GM19372 (cell line): ENCODE measurements at regions not wholly inside any gene's neighbourhood (a gene's known extent, or its start where the extent isn't known, plus 50 kb on each side); places are given as distances from the start of the nearest gene placed in this dataset.
"Not testable (repeated sequence)": the region's sequence is repeated elsewhere in the genome, so short reads cannot be mapped to it uniquely, and the experiment has no call there.

Experiments
- ATAC-seq: cut with Tn5 transposase; IDR thresholded peaks from one replicate; pipeline ENCODE4 v1.9.1; 2021; ENCODE audit warnings: mild to moderate bottlenecking, low read depth, moderate library complexity; ENCODE audit not compliant: unreplicated experiment

DNA sequence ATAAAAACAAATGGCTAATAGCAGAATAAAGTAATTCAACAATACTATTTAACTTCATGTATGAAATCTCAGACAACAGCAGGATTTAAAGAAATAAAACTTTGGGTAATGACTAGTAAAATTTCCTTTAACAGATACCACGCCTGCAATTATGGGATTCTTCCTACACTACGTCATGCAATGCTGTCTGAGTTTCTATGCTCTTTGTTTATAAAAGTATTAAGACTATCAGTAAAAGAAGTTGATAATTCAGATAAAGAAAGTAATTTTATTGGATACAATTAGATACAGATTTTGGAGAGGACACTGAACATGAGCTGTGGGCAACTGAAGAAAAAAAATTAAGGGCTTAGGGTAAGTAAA, 308.4 kb upstream of the LRFN5 start:
- ATAC-seq: no peak

DNA sequence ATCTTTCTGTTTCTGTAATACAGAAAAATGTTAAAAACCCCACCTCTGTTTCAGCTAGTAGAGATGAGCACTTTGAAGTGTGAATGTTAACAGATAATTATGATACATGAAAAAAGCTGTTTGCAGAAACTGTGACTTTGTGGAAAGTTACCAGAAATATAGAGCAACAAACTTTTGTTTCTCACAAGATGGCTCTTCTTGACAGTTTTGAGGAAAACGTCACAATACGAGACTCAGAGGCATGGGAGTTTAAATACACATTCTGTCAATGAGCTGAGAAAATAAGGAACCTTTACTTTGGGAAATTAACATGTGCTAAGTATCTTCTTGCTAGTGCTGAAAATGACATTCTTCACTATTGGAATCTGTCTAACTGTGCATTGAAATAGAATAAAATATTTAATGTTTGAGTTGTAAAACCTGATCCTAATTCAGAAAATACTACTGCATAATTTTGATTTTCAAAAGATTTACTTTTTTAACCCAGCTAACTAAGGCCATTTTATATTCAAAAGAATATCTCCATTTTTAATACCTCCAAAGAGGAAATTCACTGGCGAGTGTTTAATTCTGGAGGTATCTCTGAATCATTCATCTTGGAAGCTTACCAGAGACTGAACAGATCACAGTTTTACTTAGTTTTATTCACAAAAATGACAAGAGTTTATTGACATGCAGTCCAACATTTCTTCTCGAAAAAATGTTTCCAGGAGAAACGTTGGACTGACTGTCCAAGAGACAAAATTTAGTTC, 308.9 kb upstream of the LRFN5 start:
- no peak for ATAC-seq

- ATAC-seq: no peak
Observed at GRCh38 chr14:41295734-41296133, 310.9 kb upstream of the LRFN5 start.

DNA sequence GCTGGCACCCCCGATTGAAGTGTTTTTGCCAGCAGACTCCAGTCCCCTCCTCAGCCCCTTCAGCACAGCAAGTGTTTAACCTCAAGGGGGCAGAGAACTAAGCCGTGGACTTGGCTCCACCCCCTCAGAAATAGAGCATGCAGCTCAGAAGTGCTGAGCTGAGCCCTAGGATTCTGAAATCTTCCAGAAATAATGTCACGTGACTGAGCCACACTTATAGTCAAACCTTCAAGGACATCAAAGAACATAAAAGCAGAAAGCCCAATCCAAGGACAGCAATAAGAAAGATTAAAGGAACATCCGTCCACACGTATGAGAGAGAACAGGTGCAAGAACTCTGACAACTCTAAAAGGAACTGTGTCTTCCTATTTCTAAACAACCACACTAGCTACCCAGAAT, 317.7 kb upstream of the LRFN5 start:
- no peak for ATAC-seq

GRCh38 chr14:41285186-41285748, 321.4 kb upstream of the LRFN5 start:
- no peak for ATAC-seq

GRCh38 chr14:41280745-41281144, 325.9 kb upstream of the LRFN5 start:
- ATAC-seq: no peak

DNA sequence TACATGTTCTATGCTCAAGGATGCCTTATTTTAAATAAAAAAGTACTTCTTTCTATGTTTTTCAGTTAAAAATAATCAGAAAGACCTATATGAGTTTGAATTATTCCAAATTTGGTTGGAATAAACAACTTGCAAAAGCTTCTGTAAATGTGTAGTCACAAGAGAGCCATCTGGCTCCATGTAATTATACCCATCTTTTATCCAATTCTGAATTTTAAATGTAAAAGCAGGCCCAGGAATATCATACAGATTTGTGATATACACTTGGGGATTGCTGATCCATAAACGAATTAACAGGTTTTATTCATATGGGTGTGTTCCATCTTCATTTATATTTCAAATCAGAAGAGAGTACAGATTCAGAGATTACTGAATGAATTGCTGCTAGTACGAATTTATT, 329.2 kb upstream of the LRFN5 start:
- ATAC-seq: no peak

DNA sequence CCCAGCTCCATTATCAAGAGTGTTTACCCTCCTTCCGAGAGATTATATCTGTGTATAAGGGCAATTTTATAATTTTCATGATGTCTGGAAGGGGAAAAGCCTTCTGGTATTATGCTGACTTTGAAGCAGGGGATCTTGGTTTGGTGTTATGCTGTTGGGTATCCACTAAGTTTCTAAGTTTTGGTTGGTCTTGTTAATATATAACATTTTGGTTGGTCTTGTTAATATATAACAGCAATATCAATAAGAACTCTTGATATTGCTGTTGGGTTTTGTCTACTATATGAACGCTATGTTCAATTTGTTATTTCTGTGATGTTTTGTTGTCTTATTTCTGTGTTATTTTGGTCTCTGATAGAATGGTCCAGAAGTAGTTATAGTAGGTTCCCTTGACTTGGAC, 349.2 kb upstream of the LRFN5 start:
- no peak for ATAC-seq

DNA sequence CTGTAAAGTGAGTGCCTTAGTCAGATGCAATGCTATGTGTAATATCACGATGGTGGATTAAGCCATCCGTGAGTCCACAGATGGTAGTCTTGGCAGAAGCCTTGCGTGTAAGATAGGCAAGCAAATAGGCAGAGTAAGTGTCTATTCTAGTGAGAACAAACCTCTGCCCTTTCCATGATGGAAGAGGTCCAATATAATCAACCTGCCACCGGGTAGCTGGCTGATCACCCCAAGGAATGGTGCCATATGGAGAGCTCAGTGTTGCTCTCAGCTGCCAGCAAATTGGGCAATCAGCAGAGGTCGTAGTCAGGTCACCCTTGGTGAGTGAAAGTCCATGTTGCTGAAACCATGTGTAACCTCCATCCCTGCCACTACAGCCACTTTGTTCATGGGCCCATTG, 371.2 kb upstream of the LRFN5 start:
- no peak for ATAC-seq

- no peak for ATAC-seq
Observed at GRCh38 chr14:41230683-41231082, 376.0 kb upstream of the LRFN5 start.

DNA sequence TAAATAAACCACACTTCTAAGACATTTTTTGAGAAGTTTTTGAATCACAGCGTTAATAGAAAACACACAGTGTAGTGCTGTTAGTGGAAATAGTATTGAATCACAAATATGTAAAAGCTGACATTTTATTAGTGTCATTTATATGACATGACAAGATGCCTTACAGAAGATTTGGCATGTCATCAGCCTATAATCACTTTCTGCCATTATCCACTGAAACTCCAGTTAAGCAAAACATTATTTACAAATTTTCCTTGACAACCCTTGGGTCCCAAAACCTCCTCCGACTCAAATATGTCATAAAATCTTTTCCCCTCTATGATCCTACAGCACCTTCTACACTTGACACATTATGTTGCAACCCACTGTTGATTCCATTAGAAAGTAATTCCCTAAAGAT, 376.9 kb upstream of the LRFN5 start:
- ATAC-seq: no peak

GRCh38 chr14:41225433-41225832, 381.2 kb upstream of the LRFN5 start:
- no peak for ATAC-seq

- ATAC-seq: no peak
Observed at GRCh38 chr14:41222581-41222980, 384.1 kb upstream of the LRFN5 start.

DNA sequence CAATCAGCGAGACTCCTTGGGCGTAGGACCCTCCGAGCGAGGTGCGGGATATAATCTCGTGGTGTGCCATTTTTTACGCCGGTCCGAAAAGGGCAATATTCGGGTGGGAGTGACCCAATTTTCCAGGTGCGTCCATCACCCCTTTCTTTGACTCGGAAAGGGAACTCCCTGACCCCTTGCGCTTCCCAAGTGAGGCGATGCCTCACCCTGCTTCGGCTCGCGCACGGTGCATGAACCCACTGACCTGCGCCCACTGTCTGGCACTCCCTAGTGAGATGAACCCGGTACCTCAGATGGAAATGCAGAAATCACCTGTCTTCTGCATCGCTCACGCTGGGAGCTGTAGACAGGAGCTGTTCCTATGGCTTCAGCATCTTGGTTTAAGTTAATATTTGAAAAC, 391.7 kb upstream of the LRFN5 start:
- not testable (repeated sequence) for ATAC-seq

GRCh38 chr14:41201696-41202095, 405.0 kb upstream of the LRFN5 start:
- ATAC-seq: no peak

GRCh38 chr14:41187868-41188267, 418.8 kb upstream of the LRFN5 start:
- no peak for ATAC-seq

- ATAC-seq: no peak
Observed at GRCh38 chr14:41171045-41171444, 435.6 kb upstream of the LRFN5 start.

- ATAC-seq: no peak
Observed at GRCh38 chr14:41167040-41167439, 439.6 kb upstream of the LRFN5 start.

DNA sequence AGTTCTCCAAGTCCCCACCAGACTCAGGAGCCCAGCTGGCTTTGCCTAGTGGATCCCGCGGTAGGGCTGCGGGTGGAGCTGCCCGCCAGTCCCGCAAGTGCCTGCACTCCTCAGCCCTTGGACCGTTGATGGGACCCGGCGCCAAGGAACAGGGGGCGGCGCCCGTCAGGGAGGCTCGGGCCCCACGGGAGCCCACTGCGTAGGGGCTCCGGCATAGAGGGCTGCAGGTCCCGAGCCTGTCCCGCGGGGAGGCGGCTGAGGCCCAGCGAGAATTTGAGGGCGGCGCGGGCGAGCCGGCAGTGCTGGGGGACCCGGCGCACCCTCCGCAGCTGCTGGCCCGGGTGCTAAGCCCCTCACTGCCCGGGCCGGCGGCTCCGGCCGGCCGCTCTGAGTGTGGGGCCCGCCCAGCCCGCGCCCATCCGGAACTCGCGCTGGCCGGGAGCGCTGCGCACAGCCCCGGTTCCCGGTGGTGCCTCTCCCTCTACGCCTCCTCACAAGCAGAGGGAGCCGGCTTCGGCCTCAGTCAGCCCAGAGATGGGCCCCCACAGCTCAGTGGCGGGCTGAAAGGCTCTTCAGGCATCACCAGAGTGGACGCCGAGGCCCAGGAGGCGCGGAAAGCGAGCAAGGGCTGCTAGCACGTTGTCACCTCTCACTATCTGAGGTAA, 452.4 kb upstream of the LRFN5 start:
- ATAC-seq: no peak

DNA sequence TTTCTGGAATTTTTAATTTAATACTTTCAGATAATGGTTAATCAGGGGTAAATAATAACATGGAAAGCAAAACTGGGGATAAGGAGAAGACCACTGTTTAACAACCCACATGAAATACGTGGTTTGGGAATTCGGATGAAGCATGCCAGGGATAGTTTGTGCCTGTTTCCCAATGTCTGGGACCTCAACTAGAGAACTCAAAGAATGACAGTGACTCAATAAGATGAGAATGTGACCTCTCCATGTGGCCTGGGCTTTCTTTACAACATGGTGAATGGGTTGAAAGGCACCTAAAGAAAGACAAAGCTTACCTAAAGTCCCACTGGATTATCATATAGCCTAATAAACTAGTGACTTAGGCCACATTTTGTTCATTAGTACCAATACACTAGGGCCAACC, 460.3 kb upstream of the LRFN5 start:
- ATAC-seq: no peak

DNA sequence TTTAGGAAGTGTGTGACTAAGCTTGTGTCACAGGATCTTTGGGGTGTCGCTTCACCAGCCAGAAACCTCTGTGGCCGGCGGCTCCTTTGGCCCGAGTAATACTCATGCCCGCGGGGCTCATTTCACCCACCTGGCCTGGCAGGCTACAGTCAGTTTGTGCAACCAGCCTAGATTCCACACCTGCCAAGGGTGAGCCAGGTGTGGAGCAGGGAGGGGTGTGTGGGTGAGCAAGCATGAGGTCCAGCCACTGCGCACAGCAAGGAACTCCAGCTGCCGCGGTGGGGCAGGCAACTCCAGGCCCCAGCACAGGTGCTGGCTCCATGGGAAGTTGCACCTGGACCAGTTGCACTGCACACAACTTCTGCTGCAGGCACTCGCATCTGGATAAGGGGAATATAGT, 462.3 kb upstream of the LRFN5 start:
- no peak for ATAC-seq

GRCh38 chr14:41137741-41138140, 468.9 kb upstream of the LRFN5 start:
- ATAC-seq: no peak
